ENCODE measurements at regions not wholly inside any gene's neighbourhood (a gene's known extent, or its start where the extent isn't known, plus 50 kb on each side); places are given as distances from the start of the nearest gene placed in this dataset.
"Not testable (repeated sequence)": the region's sequence is repeated elsewhere in the genome, so short reads cannot be mapped to it uniquely, and the experiment has no call there.

- DNase-seq (ENCODE audit: low spot score in 2 of 2) = no peak
- no peaks in the 10 kb centered on the region for H3K4me1 ChIP-seq
- no peaks in the 10 kb centered on the region for H3K27me3 ChIP-seq
- TF ChIP-seq POLR2A (IDR thresholded peaks at IDR 0.05) (no peak), POLR2AphosphoS5 (IDR thresholded peaks at IDR 0.05) (no peak), CTCF (IDR thresholded peaks at IDR 0.05) (no peak)
- H3K27ac ChIP-seq = no peak overlapping the region
- no peaks in the 10 kb centered on the region for H3K9me3 ChIP-seq
- H3K4me3 ChIP-seq = no peak overlapping the region
- H3K36me3 ChIP-seq = no peaks in the 10 kb centered on the region
- intact Hi-C loops (cut with DNase I; ENCODE audit: low total_unique reads) = no loop called here
These were observed 148.3 kb downstream of the GLUD2 start for GRCh38 chrX:121195719-121196118.

- intact Hi-C loops (cut with DNase I; ENCODE audit: low total_unique reads) = not testable (repeated sequence)
- peak overlapping the region in 2 of 3 donors; percentile 21 to 43 for H3K4me3 ChIP-seq
These were observed 149.5 kb downstream of the GLUD2 start for GRCh38 chrX:121196872-121197444.

GRCh38 chrX:121208563-121208962 lies 161.2 kb downstream of the GLUD2 start:
- Histone ChIP-seq H3K36me3 (no peaks in the 10 kb centered on the region), H3K4me1 (no peaks in the 10 kb centered on the region), H3K27ac (no peak overlapping the region), H3K27me3 (peaks cover 0 to 9% of the 10 kb centered on the region in 2 donors), H3K4me3 (no peak overlapping the region), H3K9me3 (no peaks in the 10 kb centered on the region)
- intact Hi-C loops (cut with DNase I; ENCODE audit: low total_unique reads) = no loop called here
- DNase-seq (ENCODE audit: low spot score in 2 of 2) = no peak
- no peak for TF ChIP-seq CTCF (IDR thresholded peaks at IDR 0.05)
- no peak for TF ChIP-seq POLR2AphosphoS5 (IDR thresholded peaks at IDR 0.05)
- no peak for TF ChIP-seq POLR2A (IDR thresholded peaks at IDR 0.05)

More at GRCh38 chrX:121196872-121197444, 149.5 kb downstream of the GLUD2 start:
- H3K36me3 ChIP-seq; H3K27me3 ChIP-seq; H3K9me3 ChIP-seq; H3K4me1 ChIP-seq; DNase-seq (ENCODE audit: low spot score in 2 of 2): not testable (repeated sequence)
- H3K27ac ChIP-seq = peak overlapping the region in 1 of 2 donors; percentile 21

GRCh38 chrX:121216641-121217374 lies 169.4 kb downstream of the GLUD2 start:
- Histone ChIP-seq H3K9me3 (no peaks in the 10 kb centered on the region), H3K27ac (no peak overlapping the region), H3K4me3 (no peak overlapping the region), H3K36me3 (no peaks in the 10 kb centered on the region), H3K27me3 (peaks cover 0 to 8% of the 10 kb centered on the region in 2 donors), H3K4me1 (no peaks in the 10 kb centered on the region)
- DNase-seq (ENCODE audit: low spot score in 2 of 2) = no peak
- TF ChIP-seq CTCF (IDR thresholded peaks at IDR 0.05) = no peak
- no peak for TF ChIP-seq POLR2A (IDR thresholded peaks at IDR 0.05)
- TF ChIP-seq POLR2AphosphoS5 (IDR thresholded peaks at IDR 0.05) = no peak
- intact Hi-C loops (cut with DNase I; ENCODE audit: low total_unique reads) = no loop called here

- Histone ChIP-seq H3K27me3 (no peaks in the 10 kb centered on the region), H3K4me1 (no peaks in the 10 kb centered on the region), H3K4me3 (no peak overlapping the region), H3K9me3 (peaks cover 0 to 9% of the 10 kb centered on the region in 2 donors), H3K27ac (no peak overlapping the region), H3K36me3 (no peaks in the 10 kb centered on the region)
- intact Hi-C loops (cut with DNase I; ENCODE audit: low total_unique reads) = no loop called here
- DNase-seq (ENCODE audit: low spot score in 2 of 2) = no peak
- no peak for TF ChIP-seq POLR2A (IDR thresholded peaks at IDR 0.05)
- no peak for TF ChIP-seq POLR2AphosphoS5 (IDR thresholded peaks at IDR 0.05)
- no peak for TF ChIP-seq CTCF (IDR thresholded peaks at IDR 0.05)
These were observed 174.0 kb downstream of the GLUD2 start for GRCh38 chrX:121221322-121221977.
